ENCODE measurements at regions not wholly inside any gene's neighbourhood (a gene's known extent, or its start where the extent isn't known, plus 50 kb on each side); places are given as distances from the start of the nearest gene placed in this dataset.

DNA sequence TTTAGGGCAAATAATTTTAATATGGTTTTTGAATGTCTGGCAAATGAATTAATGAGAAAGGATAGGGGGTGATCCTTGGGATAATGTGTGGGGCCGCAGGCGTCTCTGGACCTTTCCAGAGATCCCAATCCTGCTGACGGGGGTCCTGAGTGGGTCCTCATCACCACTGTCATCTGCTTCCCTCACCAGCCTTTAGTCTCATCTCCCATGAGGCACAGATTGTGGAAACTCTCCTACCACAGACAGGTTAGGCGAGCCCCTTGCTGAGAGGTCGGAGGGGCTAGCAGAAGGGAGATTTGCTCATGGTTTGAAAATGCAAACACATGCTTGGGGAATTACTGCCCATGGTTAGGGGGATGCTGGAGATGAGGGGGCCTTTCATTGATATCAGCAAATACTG, 484.6 kb downstream of the RPS24 start:
- DNase-seq (ENCODE audit: extremely low read depth, low read depth) = no peak
- TF ChIP-seq, protein P1, sequence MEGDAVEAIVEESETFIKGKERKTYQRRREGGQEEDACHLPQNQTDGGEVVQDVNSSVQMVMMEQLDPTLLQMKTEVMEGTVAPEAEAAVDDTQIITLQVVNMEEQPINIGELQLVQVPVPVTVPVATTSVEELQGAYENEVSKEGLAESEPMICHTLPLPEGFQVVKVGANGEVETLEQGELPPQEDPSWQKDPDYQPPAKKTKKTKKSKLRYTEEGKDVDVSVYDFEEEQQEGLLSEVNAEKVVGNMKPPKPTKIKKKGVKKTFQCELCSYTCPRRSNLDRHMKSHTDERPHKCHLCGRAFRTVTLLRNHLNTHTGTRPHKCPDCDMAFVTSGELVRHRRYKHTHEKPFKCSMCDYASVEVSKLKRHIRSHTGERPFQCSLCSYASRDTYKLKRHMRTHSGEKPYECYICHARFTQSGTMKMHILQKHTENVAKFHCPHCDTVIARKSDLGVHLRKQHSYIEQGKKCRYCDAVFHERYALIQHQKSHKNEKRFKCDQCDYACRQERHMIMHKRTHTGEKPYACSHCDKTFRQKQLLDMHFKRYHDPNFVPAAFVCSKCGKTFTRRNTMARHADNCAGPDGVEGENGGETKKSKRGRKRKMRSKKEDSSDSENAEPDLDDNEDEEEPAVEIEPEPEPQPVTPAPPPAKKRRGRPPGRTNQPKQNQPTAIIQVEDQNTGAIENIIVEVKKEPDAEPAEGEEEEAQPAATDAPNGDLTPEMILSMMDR (IDR thresholded peaks at IDR 0.05; ENCODE audit: low read depth, low read length, missing control alignments) = no peak
- H3K4me3 ChIP-seq (replicated peaks; ENCODE audit: low read depth, low read length) = no peak overlapping the region

DNA sequence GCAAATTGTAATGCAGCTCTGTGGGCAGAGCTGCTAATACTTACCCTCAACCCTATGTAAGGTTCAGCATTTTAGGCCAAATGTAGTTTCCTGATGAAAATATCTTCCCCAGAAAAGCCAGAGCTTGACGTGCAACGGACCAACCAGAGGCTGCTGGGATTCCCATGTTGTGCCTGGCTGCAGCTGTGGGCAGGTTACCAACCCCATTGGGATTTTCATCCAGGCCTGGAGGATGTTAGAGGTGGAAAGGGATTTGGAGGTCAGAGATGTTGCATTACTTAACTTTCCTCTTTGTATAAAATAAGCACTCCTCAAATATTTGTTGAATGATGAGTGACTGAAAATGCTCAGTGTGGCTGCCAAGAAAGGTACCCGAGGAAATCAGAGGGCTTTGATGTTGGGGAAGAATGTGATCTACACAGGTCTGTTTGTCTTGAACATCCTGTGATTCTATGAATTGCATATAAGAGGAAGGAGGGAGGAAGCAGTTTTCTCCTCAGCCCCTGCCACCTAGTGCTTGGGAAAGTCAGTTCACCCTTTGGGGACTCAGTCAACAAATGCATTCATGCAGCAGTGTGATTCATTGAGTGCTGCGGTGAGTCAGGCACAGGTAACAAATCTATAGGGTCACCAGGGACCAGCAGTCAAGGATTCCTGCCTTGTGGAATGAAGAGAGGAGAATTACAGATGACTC, 487.2 kb downstream of the RPS24 start:
- TF ChIP-seq, protein P1 (IDR thresholded peaks at IDR 0.05; ENCODE audit: low read depth, low read length, missing control alignments) = peak; percentile 13
- DNase-seq (ENCODE audit: extremely low read depth, low read depth) = peak; percentile 11
- H3K4me3 ChIP-seq (replicated peaks; ENCODE audit: low read depth, low read length) = no peak overlapping the region

GRCh38 chr10:78523453-78523852, 489.8 kb downstream of the RPS24 start:
- no peak for DNase-seq (ENCODE audit: extremely low read depth, low read depth)

GRCh38 chr10:78524342-78524741, 490.7 kb downstream of the RPS24 start:
- H3K4me3 ChIP-seq (replicated peaks; ENCODE audit: low read depth, low read length) = no peak overlapping the region
- DNase-seq (ENCODE audit: extremely low read depth, low read depth) = no peak
- TF ChIP-seq, protein P1 (IDR thresholded peaks at IDR 0.05; ENCODE audit: low read depth, low read length, missing control alignments) = no peak

More at GRCh38 chr10:78523453-78523852, 489.8 kb downstream of the RPS24 start:
- no peak overlapping the region for H3K4me3 ChIP-seq (replicated peaks; ENCODE audit: low read depth, low read length)
- TF ChIP-seq, protein P1 (IDR thresholded peaks at IDR 0.05; ENCODE audit: low read depth, low read length, missing control alignments) = no peak

DNA sequence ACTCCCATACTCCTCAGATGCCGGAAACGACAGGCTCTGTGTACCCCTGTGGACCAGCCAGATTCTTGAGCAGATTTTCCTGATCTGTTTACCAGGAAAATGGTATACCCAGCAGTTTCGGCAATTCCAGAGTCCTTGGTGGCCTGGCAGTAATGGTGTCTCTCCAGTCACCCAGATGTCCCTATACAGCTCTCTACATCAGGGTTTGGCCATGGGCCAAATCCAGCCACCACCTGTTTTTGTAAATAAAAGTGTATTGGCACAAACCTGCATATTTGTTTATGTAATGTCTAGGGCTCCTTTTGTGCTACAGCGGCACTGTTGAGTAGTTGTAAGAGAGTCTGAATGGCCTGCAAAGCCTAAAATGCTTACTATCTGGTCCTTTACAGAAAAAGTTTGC, 491.3 kb downstream of the RPS24 start:
- TF ChIP-seq, protein P1 (IDR thresholded peaks at IDR 0.05; ENCODE audit: low read depth, low read length, missing control alignments) = no peak
- no peak for DNase-seq (ENCODE audit: extremely low read depth, low read depth)
- no peak overlapping the region for H3K4me3 ChIP-seq (replicated peaks; ENCODE audit: low read depth, low read length)

- H3K4me3 ChIP-seq (replicated peaks; ENCODE audit: low read depth, low read length) = no peak overlapping the region
- no peak for DNase-seq (ENCODE audit: extremely low read depth, low read depth)
- TF ChIP-seq, protein P1 (IDR thresholded peaks at IDR 0.05; ENCODE audit: low read depth, low read length, missing control alignments) = no peak
These were observed 492.7 kb downstream of the RPS24 start for GRCh38 chr10:78526347-78526746.

DNA sequence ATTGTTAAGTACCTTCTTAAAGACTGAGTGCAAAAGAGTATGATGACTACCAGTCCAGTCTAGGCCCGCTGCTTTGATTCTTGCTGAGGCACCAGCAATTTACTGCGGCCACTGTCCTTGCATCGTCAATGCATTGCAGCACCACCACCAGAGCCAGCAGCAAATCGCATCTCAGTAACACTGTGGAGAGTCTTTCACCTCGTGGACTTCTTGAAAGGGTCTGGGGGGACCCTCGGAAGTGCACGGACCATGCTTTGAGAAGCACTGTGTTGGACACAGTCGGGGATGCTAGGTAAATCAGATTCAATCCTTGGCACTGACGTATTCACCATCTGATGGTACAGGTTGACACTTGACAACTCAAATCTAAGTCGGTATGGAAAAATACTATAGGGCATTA, 493.6 kb downstream of the RPS24 start:
- no peak overlapping the region for H3K4me3 ChIP-seq (replicated peaks; ENCODE audit: low read depth, low read length)
- TF ChIP-seq, protein P1 (IDR thresholded peaks at IDR 0.05; ENCODE audit: low read depth, low read length, missing control alignments) = no peak
- DNase-seq (ENCODE audit: extremely low read depth, low read depth) = no peak
